HG03103 (cell line): ENCODE measurements at regions not wholly inside any gene's neighbourhood (a gene's known extent, or its start where the extent isn't known, plus 50 kb on each side); places are given as distances from the start of the nearest gene placed in this dataset.
"Not testable (repeated sequence)": the region's sequence is repeated elsewhere in the genome, so short reads cannot be mapped to it uniquely, and the experiment has no call there.

Experiments
- ATAC-seq: cut with Tn5 transposase; IDR thresholded peaks from one replicate; pipeline ENCODE4 v1.9.1; 2021; ENCODE audit warnings: low read depth; ENCODE audit not compliant: unreplicated experiment

GRCh38 chr13:54563286-54563685, 1534.7 kb downstream of the OLFM4 start:
- ATAC-seq = no peak

GRCh38 chr13:54572037-54572436, 1543.4 kb downstream of the OLFM4 start:
- not testable (repeated sequence) for ATAC-seq

- ATAC-seq = no peak
Measured at GRCh38 chr13:54573186-54573585, 1544.6 kb downstream of the OLFM4 start.

- no peak for ATAC-seq
Measured at GRCh38 chr13:54574791-54575190, 1546.2 kb downstream of the OLFM4 start.

DNA sequence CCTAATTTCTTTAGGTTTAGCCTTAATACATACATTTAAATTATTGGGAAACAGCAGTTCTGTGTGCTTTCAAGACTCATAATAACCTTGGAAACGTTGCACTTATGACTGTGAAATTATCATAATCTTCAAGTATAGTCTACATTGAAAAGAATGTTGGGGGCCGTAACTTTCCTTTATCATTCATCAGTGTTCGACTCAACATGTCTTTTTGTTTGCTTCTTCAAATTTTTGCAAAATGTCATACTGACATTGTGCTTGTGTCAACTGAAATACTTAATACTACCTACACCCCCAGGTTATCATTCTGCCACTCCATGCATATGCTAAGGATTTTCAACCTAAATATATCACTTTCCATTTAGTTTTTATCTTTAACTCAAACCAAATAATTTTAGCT, 1562.9 kb downstream of the OLFM4 start:
- ATAC-seq = no peak

DNA sequence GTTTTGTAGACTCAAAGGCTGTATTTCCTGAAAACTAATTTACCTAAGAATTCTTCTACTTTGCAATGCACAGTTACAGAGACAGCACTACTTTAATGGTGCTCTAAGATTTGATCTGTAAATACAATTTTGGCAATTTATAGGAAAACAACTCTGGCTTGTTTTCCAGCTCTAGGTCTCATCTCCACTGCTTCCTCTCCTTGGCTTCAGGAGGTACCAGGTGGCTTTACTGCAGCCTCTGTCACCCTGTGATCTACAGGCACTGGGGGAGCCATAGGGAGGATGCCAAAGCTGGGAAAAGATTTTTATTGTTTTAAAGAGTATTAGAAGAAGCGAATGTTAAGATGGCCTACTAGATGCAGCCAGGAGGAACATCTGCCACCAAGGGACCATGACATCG, 1563.6 kb downstream of the OLFM4 start:
- no peak for ATAC-seq

DNA sequence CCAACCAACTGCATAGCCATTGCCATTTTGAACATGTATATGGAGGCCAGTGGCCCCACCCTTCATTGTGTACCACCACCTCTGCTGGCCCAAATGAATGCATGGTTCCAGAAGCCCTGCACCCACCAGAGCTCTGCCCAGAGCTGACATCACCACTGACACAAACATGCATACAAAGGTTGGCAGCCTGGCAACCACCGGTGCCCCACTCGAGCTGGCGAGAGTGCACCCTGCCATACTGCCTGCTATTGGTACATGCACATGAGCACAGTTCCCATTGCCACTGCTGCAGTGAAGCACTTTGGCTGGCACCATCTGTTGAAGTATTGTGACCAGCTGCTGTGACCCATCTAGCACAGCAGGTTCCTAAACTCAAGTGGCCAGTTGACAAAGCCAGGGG, 1564.9 kb downstream of the OLFM4 start:
- no peak for ATAC-seq

DNA sequence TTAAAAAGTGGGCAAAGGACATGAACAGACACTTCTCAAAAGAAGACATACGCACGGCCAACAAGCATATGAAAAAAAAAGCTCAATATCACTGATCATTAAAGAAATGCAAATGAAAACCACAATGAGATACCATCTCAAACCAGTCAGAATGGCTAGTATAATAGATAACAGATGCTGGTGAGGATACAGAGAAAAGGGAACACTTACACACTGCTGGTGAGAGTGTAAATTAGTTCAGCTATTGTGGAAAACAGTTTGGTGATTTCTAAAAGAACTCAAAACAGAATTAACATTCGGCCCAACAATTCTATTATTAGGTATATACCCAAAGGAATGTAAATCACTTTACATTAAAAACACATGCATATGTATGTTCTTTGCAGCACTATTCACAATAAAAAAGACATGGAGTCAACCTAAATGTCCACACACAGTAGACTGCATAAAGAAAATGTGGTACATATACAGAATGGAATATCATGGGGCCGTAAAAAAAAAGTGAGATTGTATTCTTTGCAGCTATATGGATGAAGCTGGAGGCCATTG, 1569.0 kb downstream of the OLFM4 start:
- no peak for ATAC-seq

DNA sequence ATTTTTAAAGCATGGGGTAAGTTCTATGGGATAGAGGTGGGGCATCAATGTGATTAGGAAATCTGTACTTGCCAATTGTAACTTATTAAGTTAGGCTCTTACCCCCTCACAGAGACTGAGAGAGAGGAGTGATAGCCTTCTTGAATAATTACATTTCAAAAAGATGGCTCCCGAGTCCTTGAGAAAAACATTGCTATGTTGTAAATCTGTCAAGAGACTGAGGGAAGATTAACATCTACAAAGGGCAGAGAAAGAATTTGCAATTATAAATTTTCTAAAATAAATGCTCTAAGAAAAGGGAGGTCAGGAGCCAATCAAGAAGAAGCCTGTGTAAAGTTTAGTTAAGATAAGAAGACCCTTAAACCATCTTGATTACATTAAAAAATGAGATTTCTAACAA, 1570.8 kb downstream of the OLFM4 start:
- ATAC-seq = no peak

GRCh38 chr13:54606944-54607343, 1578.3 kb downstream of the OLFM4 start:
- no peak for ATAC-seq

DNA sequence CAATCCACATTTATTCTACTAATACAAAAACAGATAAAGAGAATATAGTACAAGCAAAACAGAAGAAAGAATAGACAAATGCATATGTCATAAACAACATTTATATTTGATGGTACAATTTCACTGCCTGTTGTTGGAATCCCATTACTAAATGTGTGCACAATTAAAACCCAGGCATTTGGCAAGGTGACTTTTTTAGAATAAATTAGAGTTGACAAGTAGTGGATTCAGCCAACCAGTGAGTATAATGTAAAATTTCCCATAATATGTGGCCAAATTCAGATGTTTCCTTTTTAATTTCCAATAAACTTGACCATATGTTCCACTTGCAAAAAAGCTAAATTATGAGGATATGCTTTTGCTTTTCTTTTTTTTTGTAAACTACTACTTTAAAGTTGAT, 1578.8 kb downstream of the OLFM4 start:
- no peak for ATAC-seq

DNA sequence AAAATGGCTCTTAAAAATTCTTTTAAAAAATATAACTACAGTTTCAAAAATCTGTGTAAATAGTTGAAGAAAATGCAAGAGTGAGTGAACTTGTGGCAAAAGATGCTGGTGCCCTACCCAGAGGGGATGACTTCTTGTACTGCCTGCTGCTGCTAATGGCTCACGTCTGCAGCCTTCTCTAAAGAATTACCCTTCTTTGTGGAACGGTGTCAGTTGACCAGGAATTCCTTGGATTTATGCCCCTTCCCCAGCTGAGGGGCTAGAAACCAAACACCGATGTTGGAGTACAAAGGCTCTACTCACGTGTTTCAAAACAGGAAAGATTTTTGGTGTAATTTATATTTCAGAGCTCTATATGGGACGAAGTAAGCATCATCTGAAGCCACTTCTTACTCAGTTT, 1582.8 kb downstream of the OLFM4 start:
- ATAC-seq = no peak

GRCh38 chr13:54614726-54615125, 1586.1 kb downstream of the OLFM4 start:
- no peak for ATAC-seq

- not testable (repeated sequence) for ATAC-seq
Measured at GRCh38 chr13:54626504-54626903, 1597.9 kb downstream of the OLFM4 start.

- ATAC-seq = no peak
Measured at GRCh38 chr13:54627646-54628372, 1599.2 kb downstream of the OLFM4 start.

GRCh38 chr13:54628383-54628782, 1599.8 kb downstream of the OLFM4 start:
- no peak for ATAC-seq

DNA sequence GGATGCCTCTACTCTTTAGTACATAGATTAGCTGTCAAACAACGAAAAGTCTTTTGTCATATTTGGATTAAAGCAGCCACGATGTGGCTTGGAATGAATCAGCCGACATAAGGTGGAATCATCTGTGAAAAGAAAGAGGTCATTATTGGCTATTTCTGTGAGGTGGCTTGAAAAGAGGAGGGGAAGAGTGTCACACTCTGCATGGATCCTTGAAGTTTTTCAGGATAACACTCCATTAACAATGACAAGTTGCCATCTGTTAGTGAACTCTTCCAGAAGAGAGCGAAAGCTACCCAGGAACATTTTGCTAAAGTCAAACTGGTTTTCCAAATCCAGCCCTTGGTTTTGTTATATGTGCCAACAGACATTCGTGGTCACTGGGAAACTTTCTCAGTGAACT, 1604.8 kb downstream of the OLFM4 start:
- no peak for ATAC-seq

- no peak for ATAC-seq
Measured at GRCh38 chr13:54636231-54636630, 1607.6 kb downstream of the OLFM4 start.

- ATAC-seq = no peak
Measured at GRCh38 chr13:54637366-54637765, 1608.8 kb downstream of the OLFM4 start.

DNA sequence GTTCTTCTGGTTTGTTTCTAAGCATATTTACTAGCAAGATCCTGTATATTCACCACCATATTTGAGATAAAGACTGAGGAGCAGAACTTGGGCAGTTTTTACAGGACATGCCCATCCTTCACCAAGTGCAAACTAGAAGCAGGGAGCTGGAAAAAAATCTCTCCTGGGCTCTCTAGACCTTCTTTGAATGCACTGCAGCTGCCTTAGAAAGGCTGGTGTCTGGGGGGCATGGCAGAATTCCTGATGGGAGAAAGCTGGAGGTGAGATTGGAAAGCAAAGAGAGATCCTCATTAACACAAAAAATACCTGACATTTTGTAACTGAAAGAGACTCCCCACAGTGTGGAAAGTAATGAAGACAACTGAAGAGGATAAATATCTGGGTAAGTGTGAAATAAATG, 1612.1 kb downstream of the OLFM4 start:
- ATAC-seq = no peak

- no peak for ATAC-seq
Measured at GRCh38 chr13:54643863-54644262, 1615.2 kb downstream of the OLFM4 start.

DNA sequence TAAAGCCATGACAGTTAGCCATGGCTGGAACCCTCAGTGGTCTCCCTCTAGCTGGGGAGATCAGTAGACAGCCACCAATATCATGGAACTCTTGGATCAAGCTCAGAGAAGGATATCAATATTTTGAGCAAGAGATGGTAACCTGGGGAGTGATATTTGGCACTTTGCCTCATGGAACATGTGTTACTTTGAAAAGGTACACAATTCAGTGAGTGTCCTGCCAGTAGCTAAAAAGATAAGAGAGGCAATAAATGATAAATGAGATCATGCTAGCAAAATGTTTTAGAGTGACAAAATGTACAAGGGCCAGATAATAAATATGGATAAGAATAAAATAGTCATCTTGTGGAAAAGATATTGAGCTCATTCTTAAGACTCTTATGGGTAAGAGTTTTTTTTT, 1618.7 kb downstream of the OLFM4 start:
- ATAC-seq = no peak

DNA sequence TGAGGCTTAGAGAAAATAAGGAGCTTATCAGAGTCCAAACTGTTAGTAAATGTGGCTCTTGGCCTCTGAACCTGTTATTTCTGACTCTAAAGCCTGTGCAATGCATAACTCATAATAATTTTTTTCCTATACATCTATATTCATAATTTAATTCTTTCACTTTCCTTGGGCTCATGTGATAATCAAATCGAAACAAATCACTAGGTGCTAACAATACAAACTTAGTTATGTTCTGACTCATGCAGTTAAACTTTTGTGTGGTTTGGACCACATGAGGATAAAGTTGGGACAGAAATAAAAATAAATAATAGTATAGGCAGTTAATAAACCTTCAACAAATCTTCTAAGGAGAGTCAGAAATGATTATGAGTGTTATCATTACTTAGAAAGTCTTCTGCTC, 1629.0 kb downstream of the OLFM4 start:
- ATAC-seq = no peak
